ENCODE measurements at regions not wholly inside any gene's neighbourhood (a gene's known extent, or its start where the extent isn't known, plus 50 kb on each side); places are given as distances from the start of the nearest gene placed in this dataset.
"Not testable (repeated sequence)": the region's sequence is repeated elsewhere in the genome, so short reads cannot be mapped to it uniquely, and the experiment has no call there.

DNA sequence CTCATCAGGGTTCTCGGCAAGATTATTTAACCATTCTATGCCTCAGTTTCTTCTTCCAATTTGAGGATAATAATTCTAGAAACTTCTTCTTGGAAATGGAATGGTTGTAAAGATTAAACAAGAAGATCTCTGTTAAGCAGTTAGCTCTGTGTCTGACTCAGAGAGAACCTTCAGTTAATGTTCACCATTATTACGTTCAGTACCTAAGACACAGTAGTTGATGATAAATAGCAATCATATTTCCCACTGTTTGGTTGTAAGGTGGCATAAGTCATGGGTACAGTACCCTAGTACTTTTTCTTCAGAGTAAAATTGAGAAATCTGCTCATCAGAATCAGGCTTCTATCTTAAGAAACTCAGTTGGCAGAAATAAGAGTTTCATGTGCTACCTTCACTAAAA lies 366.5 kb upstream of the BOD1L1 start:
- TF ChIP-seq, protein P1, sequence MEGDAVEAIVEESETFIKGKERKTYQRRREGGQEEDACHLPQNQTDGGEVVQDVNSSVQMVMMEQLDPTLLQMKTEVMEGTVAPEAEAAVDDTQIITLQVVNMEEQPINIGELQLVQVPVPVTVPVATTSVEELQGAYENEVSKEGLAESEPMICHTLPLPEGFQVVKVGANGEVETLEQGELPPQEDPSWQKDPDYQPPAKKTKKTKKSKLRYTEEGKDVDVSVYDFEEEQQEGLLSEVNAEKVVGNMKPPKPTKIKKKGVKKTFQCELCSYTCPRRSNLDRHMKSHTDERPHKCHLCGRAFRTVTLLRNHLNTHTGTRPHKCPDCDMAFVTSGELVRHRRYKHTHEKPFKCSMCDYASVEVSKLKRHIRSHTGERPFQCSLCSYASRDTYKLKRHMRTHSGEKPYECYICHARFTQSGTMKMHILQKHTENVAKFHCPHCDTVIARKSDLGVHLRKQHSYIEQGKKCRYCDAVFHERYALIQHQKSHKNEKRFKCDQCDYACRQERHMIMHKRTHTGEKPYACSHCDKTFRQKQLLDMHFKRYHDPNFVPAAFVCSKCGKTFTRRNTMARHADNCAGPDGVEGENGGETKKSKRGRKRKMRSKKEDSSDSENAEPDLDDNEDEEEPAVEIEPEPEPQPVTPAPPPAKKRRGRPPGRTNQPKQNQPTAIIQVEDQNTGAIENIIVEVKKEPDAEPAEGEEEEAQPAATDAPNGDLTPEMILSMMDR (IDR thresholded peaks at IDR 0.05) = no peak
- no peak for TF ChIP-seq EZH2phosphoT487 (IDR thresholded peaks at IDR 0.05)
- H3K27me3 Mint-ChIP-seq (ENCODE audit: insufficient read depth, low read depth) = peaks cover 7% of the 10 kb centered on the region
- H3K36me3 ChIP-seq = no peaks in the 10 kb centered on the region
- no peaks in the 10 kb centered on the region for H3K36me3 Mint-ChIP-seq
- no peak overlapping the region for H3K27ac Mint-ChIP-seq
- H2AFZ ChIP-seq (replicated peaks) = no peak overlapping the region
- H3K4me2 ChIP-seq = no peak overlapping the region
- no peak overlapping the region for H3K4me3 ChIP-seq
- H3F3A ChIP-seq (ENCODE audit: low read depth) = no peaks in the 10 kb centered on the region
- no peaks in the 10 kb centered on the region for H4K20me1 ChIP-seq (ENCODE audit: low read depth)
- H3K4me1 ChIP-seq = no peaks in the 10 kb centered on the region
- no peak for DNase-seq (ENCODE audit: low spot score)
- H3K27me3 ChIP-seq = no peaks in the 10 kb centered on the region
- no peak overlapping the region for H3K9ac ChIP-seq
- H3K4me1 Mint-ChIP-seq = peaks cover 25% of the 10 kb centered on the region
- H3K9me3 Mint-ChIP-seq = no peaks in the 10 kb centered on the region
- no peaks in the 10 kb centered on the region for H3K79me2 ChIP-seq (ENCODE audit: low read depth)
- no peak overlapping the region for H3K4me3 Mint-ChIP-seq
- no peaks in the 10 kb centered on the region for H3K9me3 ChIP-seq (ENCODE audit: low read depth)
- no peak overlapping the region for H3K27ac ChIP-seq

DNA sequence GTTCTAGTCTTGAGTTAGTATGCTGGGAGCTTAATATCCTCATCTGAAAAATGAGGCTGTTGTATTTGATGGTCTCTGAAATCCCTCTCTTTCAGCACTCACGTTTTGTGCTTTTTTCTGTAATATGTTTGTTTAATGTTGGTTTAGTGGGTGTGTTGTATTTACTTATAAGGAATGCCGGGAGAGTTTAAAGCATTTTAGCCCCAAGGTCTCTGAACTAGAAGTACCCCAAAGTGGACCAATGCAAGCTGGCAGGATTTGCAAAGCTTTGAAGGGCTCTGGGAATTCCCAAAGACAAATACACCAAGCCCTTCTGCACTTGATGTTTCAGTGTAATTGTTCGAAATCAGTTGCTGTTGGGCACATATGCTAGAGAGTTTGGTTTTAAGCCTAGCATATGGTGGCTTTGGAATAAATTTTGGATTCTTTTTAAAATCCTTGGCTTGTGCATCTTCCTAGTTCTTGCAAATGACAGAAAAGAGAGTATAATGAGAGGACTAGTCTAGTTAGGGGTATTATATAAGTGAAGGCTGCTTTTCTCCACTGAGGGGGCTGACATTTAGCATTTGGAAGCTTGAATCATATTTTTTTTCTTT lies 371.4 kb upstream of the BOD1L1 start:
- H3K27ac ChIP-seq = no peak overlapping the region
- no peak overlapping the region for H3K9ac ChIP-seq
- TF ChIP-seq EZH2 (IDR thresholded peaks at IDR 0.05) (no peak), EZH2phosphoT487 (IDR thresholded peaks at IDR 0.05) (no peak)
- TF ChIP-seq, protein P1 (IDR thresholded peaks at IDR 0.05) = no peak
- H3K4me3 ChIP-seq = no peak overlapping the region
- no peaks in the 10 kb centered on the region for H4K20me1 ChIP-seq (ENCODE audit: low read depth)
- no peaks in the 10 kb centered on the region for H3K4me1 ChIP-seq
- no peaks in the 10 kb centered on the region for H3K27me3 ChIP-seq
- H3K4me1 Mint-ChIP-seq = no peaks in the 10 kb centered on the region
- no peak overlapping the region for H3K27ac Mint-ChIP-seq
- peaks cover 9% of the 10 kb centered on the region for H3K27me3 Mint-ChIP-seq (ENCODE audit: insufficient read depth, low read depth)
- no peak for DNase-seq (ENCODE audit: low spot score)
- no peaks in the 10 kb centered on the region for H3K9me3 ChIP-seq (ENCODE audit: low read depth)
- H3F3A ChIP-seq (ENCODE audit: low read depth) = no peaks in the 10 kb centered on the region
- H3K36me3 ChIP-seq = no peaks in the 10 kb centered on the region
- no peak overlapping the region for H3K4me2 ChIP-seq
- no peaks in the 10 kb centered on the region for H3K79me2 ChIP-seq (ENCODE audit: low read depth)
- H3K9me3 Mint-ChIP-seq = peaks cover 15% of the 10 kb centered on the region
- H3K4me3 Mint-ChIP-seq = no peak overlapping the region
- H2AFZ ChIP-seq (replicated peaks) = no peak overlapping the region
- no peaks in the 10 kb centered on the region for H3K36me3 Mint-ChIP-seq

- no peaks in the 10 kb centered on the region for H3K4me1 Mint-ChIP-seq
- H3K27me3 Mint-ChIP-seq (ENCODE audit: insufficient read depth, low read depth) = peaks cover 5% of the 10 kb centered on the region
- no peak for DNase-seq (ENCODE audit: low spot score)
- Histone ChIP-seq H2AFZ (replicated peaks) (no peak overlapping the region), H3K9ac (no peak overlapping the region), H3K27me3 (no peaks in the 10 kb centered on the region), H3K4me2 (no peak overlapping the region), H3K27ac (no peak overlapping the region), H3K4me3 (no peak overlapping the region), H3K4me1 (no peaks in the 10 kb centered on the region), H3F3A (ENCODE audit: low read depth) (no peaks in the 10 kb centered on the region), H3K79me2 (ENCODE audit: low read depth) (no peaks in the 10 kb centered on the region), H3K9me3 (ENCODE audit: low read depth) (no peaks in the 10 kb centered on the region), H4K20me1 (ENCODE audit: low read depth) (no peaks in the 10 kb centered on the region), H3K36me3 (no peaks in the 10 kb centered on the region)
- no peaks in the 10 kb centered on the region for H3K36me3 Mint-ChIP-seq
- H3K9me3 Mint-ChIP-seq = peaks cover 15% of the 10 kb centered on the region
- H3K4me3 Mint-ChIP-seq = no peak overlapping the region
- H3K27ac Mint-ChIP-seq = no peak overlapping the region
- TF ChIP-seq EZH2 (IDR thresholded peaks at IDR 0.05) (no peak), EZH2phosphoT487 (IDR thresholded peaks at IDR 0.05) (no peak)
- TF ChIP-seq, protein P1 (IDR thresholded peaks at IDR 0.05) = no peak
Observed at GRCh38 chr4:14000091-14000814, 372.7 kb upstream of the BOD1L1 start.

DNA sequence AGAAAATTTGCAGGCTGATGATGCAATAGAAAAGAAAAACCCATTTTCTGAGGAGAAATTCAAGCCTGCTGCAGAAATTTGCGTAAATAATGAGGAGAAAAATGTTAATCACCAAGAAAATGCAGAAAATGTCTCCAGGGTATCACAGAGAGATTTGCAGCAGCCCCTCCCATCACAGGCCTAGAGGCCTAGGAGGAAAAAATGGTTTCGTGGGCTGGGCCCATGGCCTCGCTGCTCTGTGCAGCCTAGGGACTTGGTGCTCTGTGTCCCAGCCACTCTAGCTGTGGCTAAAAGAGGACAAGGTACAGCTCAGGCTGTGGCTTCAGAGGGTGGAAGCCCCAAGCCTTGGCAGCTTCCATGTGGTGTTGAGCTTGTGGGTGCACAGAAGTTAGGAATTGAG lies 374.8 kb upstream of the BOD1L1 start:
- H2AFZ ChIP-seq (replicated peaks); H3K4me1 ChIP-seq; H3K9me3 ChIP-seq (ENCODE audit: low read depth); H3K27me3 Mint-ChIP-seq (ENCODE audit: insufficient read depth, low read depth); H3K4me2 ChIP-seq; H3F3A ChIP-seq (ENCODE audit: low read depth); H4K20me1 ChIP-seq (ENCODE audit: low read depth); H3K9ac ChIP-seq; H3K27ac Mint-ChIP-seq; H3K4me3 ChIP-seq; H3K79me2 ChIP-seq (ENCODE audit: low read depth); H3K27me3 ChIP-seq; H3K27ac ChIP-seq; H3K36me3 ChIP-seq; DNase-seq (ENCODE audit: low spot score); H3K4me1 Mint-ChIP-seq; H3K4me3 Mint-ChIP-seq; H3K36me3 Mint-ChIP-seq: not testable (repeated sequence)
- peaks cover 15% of the 10 kb centered on the region for H3K9me3 Mint-ChIP-seq
